ENCODE measurements at regions not wholly inside any gene's neighbourhood (a gene's known extent, or its start where the extent isn't known, plus 50 kb on each side); places are given as distances from the start of the nearest gene placed in this dataset.

DNA sequence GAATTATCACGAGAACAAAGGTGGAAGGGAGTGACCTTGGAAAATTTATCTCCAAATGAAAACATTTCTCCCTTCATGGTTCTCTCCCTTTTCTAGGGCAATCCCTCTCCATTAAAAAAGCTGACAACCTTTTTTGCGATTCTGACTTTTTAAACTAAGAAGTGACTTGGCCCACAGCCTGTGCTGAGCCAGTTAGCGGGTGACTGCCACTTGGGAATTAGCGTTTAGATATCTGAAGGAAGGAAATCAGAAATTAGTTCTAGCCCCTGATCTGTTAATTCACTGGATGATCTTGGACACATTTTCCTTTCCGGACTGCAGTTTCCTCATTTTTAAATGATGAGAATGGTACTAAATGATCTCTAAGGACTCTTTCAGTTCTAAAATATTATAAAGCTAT is 245.0 kb downstream of the FBXO8 start:
- Histone ChIP-seq H3K36me3 (ENCODE audit: control insufficient read depth, insufficient read depth, low read length) (no peaks in the 10 kb centered on the region), H3K9me1 (ENCODE audit: control insufficient read depth, insufficient read depth, low read length) (no peaks in the 10 kb centered on the region), H3K79me2 (ENCODE audit: control insufficient read depth, insufficient read depth, low read length) (no peaks in the 10 kb centered on the region), H3K27me3 (ENCODE audit: control insufficient read depth in 2 of 2, insufficient read depth in 2 of 2, low read length in 2 of 2) (no peaks in the 10 kb centered on the region), H4K20me1 (replicated peaks; ENCODE audit: control insufficient read depth, insufficient read depth, low read length) (no peaks in the 10 kb centered on the region), H2AFZ (ENCODE audit: low read depth, low read length) (no peak overlapping the region), H3K4me3 (no peak overlapping the region), H3K4me1 (replicated peaks in 1 of 2; ENCODE audit: control insufficient read depth in 2 of 2, insufficient read depth in 2 of 2, low read length in 2 of 2) (no peaks in the 10 kb centered on the region), H3K9me3 (replicated peaks; ENCODE audit: control insufficient read depth, insufficient read depth, low read depth, low read length) (no peaks in the 10 kb centered on the region), H3K9ac (ENCODE audit: insufficient read depth in 1 of 2, low read depth in 2 of 2, low read length in 2 of 2) (no peak overlapping the region), H3K27ac (ENCODE audit: extremely low read depth, low read depth, low read length) (no peak overlapping the region), H3K4me2 (ENCODE audit: insufficient read depth, low read length) (no peak overlapping the region)
- DNase-seq (ENCODE audit: extremely low read depth in 1 of 4, low spot score in 3 of 4) (no peak), ATAC-seq (no peak), FAIRE-seq (no peak)
- intact Hi-C loops (cut with micrococcal nuclease) (no loop called here), in situ Hi-C loops (cut with MboI) (no loop called here)
- 57% methylated on average over 5 of the region's 5 CpGs for WGBS (ENCODE audit: insufficient coverage, low coverage, missing lambda C conversion rate)
- BruUV-seq (replicated peaks) = no TSS peak
- CTCF ChIA-PET (ENCODE audit: low intra/inter-chr PET ratio) = no interaction called here
- TF ChIP-seq BCOR (IDR thresholded peaks at IDR 0.05) (no peak), CCNT2 (IDR thresholded peaks at IDR 0.05; ENCODE audit: borderline replicate concordance, extremely low read depth, insufficient read length, low read depth, low read length) (no peak), SAFB (IDR thresholded peaks at IDR 0.05; ENCODE audit: borderline replicate concordance, low read depth, low read length) (no peak), TFAM (CRISPR knock-in tag; conservative IDR thresholded peaks at IDR 0.05) (no peak), GTF2A2 (tag; IDR thresholded peaks at IDR 0.05) (no peak), POLR2H (tag; IDR thresholded peaks at IDR 0.05; ENCODE audit: low read depth) (no peak), MEF2D (tag; conservative IDR thresholded peaks at IDR 0.05; ENCODE audit: low read depth) (no peak), MEF2A (IDR thresholded peaks at IDR 0.05; ENCODE audit: control insufficient read depth, low read depth, low read length) (no peak)
- TF ChIP-seq, protein P1, sequence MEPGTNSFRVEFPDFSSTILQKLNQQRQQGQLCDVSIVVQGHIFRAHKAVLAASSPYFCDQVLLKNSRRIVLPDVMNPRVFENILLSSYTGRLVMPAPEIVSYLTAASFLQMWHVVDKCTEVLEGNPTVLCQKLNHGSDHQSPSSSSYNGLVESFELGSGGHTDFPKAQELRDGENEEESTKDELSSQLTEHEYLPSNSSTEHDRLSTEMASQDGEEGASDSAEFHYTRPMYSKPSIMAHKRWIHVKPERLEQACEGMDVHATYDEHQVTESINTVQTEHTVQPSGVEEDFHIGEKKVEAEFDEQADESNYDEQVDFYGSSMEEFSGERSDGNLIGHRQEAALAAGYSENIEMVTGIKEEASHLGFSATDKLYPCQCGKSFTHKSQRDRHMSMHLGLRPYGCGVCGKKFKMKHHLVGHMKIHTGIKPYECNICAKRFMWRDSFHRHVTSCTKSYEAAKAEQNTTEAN (CRISPR knock-in tag; IDR thresholded peaks at IDR 0.05) = no peak
- TF ChIP-seq, protein P2, sequence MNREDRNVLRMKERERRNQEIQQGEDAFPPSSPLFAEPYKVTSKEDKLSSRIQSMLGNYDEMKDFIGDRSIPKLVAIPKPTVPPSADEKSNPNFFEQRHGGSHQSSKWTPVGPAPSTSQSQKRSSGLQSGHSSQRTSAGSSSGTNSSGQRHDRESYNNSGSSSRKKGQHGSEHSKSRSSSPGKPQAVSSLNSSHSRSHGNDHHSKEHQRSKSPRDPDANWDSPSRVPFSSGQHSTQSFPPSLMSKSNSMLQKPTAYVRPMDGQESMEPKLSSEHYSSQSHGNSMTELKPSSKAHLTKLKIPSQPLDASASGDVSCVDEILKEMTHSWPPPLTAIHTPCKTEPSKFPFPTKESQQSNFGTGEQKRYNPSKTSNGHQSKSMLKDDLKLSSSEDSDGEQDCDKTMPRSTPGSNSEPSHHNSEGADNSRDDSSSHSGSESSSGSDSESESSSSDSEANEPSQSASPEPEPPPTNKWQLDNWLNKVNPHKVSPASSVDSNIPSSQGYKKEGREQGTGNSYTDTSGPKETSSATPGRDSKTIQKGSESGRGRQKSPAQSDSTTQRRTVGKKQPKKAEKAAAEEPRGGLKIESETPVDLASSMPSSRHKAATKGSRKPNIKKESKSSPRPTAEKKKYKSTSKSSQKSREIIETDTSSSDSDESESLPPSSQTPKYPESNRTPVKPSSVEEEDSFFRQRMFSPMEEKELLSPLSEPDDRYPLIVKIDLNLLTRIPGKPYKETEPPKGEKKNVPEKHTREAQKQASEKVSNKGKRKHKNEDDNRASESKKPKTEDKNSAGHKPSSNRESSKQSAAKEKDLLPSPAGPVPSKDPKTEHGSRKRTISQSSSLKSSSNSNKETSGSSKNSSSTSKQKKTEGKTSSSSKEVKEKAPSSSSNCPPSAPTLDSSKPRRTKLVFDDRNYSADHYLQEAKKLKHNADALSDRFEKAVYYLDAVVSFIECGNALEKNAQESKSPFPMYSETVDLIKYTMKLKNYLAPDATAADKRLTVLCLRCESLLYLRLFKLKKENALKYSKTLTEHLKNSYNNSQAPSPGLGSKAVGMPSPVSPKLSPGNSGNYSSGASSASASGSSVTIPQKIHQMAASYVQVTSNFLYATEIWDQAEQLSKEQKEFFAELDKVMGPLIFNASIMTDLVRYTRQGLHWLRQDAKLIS (CRISPR knock-in tag; IDR thresholded peaks at IDR 0.05) = no peak
- POLR2A ChIA-PET = interaction anchor here (0.5 kb wide), 1 partner anchor 24 kb away, joined by 3 read pairs; no protein-coding TSS in a partner anchor

Data from K562 (cell line).